Adipocyte (in vitro differentiated cells): ENCODE measurements at regions not wholly inside any gene's neighbourhood (a gene's known extent, or its start where the extent isn't known, plus 50 kb on each side); places are given as distances from the start of the nearest gene placed in this dataset.
"Not testable (repeated sequence)": the region's sequence is repeated elsewhere in the genome, so short reads cannot be mapped to it uniquely, and the experiment has no call there.

Experiments
- DNase-seq: peaks from one replicate; pipeline ENCODE4 v3.0.0-alpha.2; 2015; ENCODE audit warnings: low read depth
- H3K27me3 ChIP-seq: replicated peaks from 2 replicates; pipeline ENCODE4 v1.7.0; 2013; ENCODE audit warnings: mild to moderate bottlenecking, low read length, moderate library complexity; ENCODE audit not compliant: control insufficient read depth, insufficient read depth
- H3K36me3 ChIP-seq: 2 replicates; pipeline ENCODE4 v1.7.0; 2013; ENCODE audit warnings: low read length, mild to moderate bottlenecking, moderate library complexity; ENCODE audit not compliant: control insufficient read depth, insufficient read depth, severe bottlenecking
- H3K4me1 ChIP-seq: 2 replicates; pipeline ENCODE4 v1.7.0; 2013; ENCODE audit warnings: mild to moderate bottlenecking, low read length, moderate library complexity; ENCODE audit not compliant: control insufficient read depth, insufficient read depth
- H3K4me3 ChIP-seq: 2 replicates; pipeline ENCODE4 v1.7.0; 2013; ENCODE audit warnings: mild to moderate bottlenecking, low read length, moderate library complexity
- H3K9ac ChIP-seq: 2 replicates; pipeline ENCODE4 v1.7.0; 2013; ENCODE audit warnings: mild to moderate bottlenecking, low read length, moderate library complexity
- H3K9me3 ChIP-seq: 2 replicates; pipeline ENCODE4 v1.7.0; 2013; ENCODE audit warnings: mild to moderate bottlenecking, low read length, moderate library complexity; ENCODE audit not compliant: control insufficient read depth

DNA sequence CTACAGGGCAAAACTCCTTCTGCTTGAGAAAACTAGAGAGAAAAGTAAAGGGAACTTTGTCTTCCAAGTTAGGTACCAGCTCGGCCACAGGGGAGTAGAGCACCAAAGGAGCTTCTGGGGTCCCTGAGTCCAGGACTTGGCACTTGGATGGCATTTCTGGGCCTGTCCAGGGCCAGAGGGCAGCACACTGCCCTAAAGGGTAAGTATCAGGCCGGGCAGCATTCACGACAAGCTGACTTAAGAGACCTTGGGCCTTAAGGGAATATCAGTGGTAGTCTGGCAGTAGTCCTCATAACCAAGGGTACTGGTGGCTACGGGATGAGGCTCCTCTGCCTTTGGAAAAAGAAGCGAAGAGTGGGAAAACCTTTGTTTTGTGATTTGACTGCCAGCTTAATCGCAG, 632.7 kb downstream of the KLHL13 start:
- Histone ChIP-seq H3K4me3 (no peak overlapping the region), H3K4me1 (no peaks in the 10 kb centered on the region), H3K9me3 (no peaks in the 10 kb centered on the region), H3K9ac (no peak overlapping the region), H3K36me3 (no peaks in the 10 kb centered on the region), H3K27me3 (no peaks in the 10 kb centered on the region)
- DNase-seq = no peak

DNA sequence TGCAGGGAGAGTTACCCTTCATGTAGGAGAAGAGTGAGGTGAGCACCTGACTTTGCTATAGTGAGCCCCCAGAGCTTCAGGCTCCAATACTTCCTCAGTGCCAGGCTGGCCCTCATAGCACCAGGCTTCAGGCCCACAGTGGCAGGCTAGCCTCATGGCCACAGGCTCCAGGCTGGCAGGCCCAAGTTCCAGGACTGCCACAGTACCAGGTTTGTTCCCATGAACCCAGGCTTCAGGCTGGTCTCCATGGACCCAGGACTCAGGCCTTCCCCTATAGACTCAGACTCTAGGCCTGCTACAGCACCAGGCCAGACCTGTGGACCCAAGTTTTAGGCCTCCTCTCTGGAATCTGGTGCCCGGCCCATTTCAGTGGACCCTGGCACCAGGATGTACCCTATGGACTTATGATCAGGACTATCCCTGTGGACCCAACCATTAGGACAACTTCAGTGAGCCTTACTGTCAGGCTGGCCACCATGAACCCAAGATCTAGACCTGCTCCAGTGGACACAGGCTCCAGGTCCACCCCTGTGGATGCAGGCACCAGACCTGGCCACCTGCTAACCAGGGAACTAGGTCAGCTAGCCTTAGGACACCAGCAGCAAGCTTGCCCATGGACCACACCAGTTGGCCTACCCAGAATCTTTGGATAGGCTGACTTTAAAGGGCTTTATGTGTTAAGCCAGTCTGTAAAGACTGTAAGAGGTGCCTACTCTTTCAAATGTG, 658.2 kb downstream of the KLHL13 start:
- H3K9me3 ChIP-seq = peaks cover 20% of the 10 kb centered on the region
- H3K27me3 ChIP-seq = no peaks in the 10 kb centered on the region
- H3K9ac ChIP-seq = no peak overlapping the region
- no peak for DNase-seq
- H3K4me1 ChIP-seq = no peaks in the 10 kb centered on the region
- no peaks in the 10 kb centered on the region for H3K36me3 ChIP-seq
- no peak overlapping the region for H3K4me3 ChIP-seq

DNA sequence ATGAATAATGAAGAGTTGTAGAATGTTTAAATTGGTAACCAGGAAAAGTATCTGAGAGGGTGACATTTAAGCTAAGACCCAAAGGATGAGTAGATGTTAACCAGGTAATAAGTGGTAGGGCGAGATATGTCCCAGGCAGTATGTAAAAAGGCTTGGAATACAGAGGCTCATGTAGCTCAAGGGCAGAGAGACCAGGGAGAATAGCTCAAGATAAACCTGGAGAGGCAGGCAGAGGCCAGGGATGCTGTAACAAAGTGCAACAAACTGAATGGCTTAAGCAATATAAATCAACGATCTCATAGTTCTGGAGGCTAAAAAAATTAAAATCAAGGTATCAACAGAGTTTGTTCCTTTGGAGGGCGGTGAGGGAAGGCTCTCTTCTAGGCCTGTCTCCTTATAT, 660.8 kb downstream of the KLHL13 start:
- no peaks in the 10 kb centered on the region for H3K36me3 ChIP-seq
- peaks cover 11% of the 10 kb centered on the region for H3K9me3 ChIP-seq
- no peaks in the 10 kb centered on the region for H3K4me1 ChIP-seq
- DNase-seq = no peak
- no peak overlapping the region for H3K9ac ChIP-seq
- H3K4me3 ChIP-seq = no peak overlapping the region
- no peaks in the 10 kb centered on the region for H3K27me3 ChIP-seq

DNA sequence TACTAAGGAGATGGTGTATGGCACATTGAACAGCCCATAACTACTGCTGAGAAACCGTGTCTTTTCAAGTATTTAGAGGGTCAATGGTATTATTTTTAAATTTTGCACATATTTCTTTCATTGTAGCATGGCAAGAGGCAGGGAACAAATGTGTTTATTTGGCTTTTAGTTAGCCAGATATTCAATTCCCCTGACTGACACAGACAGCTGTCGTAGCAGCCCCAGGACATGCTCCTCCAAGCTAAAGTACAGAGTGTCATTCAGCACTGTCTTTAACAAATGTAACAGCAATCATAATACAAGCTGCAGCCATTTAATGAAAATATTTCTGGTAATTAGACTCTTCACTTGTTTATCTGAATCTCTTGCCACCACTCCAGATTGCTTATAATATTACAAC, 687.1 kb downstream of the KLHL13 start:
- no peaks in the 10 kb centered on the region for H3K36me3 ChIP-seq
- no peak for DNase-seq

DNA sequence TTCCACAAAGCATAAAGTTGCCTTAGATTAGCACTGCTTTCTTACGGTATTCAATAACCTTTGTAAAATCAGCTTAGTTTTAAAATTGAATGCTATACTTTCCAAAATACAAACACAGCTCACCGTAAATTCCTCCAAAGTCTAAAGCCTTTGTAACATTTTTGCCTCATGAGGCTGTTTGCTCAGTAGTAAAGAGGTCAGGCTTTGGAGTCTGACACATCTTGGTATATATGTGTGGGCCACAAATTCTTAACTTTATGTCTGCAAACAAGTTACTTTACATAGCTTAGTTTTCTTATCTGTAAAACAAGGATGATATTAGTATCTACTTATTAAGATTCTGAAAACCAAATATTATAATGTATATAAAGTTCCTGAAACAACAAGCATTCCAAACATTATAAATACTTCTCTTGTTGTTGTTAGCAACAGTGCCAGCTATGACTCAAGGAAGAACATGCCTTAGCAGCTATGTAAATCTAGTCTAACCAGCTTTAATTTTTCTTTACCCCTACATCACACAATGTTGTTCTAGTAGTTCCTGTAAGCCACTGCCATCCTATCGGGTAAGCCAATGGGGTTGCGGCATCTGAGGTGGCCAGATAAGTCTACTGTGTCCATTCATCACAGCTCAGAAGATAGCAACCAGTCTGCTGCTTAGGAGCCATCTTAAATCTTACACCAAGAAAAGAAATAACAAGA, 709.0 kb downstream of the KLHL13 start:
- Histone ChIP-seq H3K4me1 (no peaks in the 10 kb centered on the region), H3K27me3 (no peaks in the 10 kb centered on the region), H3K4me3 (no peak overlapping the region), H3K36me3 (no peaks in the 10 kb centered on the region), H3K9ac (no peak overlapping the region), H3K9me3 (peaks cover 5% of the 10 kb centered on the region)
- DNase-seq = no peak

More for the DNA sequence above, 687.1 kb downstream of the KLHL13 start:
- Histone ChIP-seq H3K9ac (no peak overlapping the region), H3K4me3 (no peak overlapping the region), H3K9me3 (no peaks in the 10 kb centered on the region), H3K27me3 (no peaks in the 10 kb centered on the region), H3K4me1 (no peaks in the 10 kb centered on the region)

DNA sequence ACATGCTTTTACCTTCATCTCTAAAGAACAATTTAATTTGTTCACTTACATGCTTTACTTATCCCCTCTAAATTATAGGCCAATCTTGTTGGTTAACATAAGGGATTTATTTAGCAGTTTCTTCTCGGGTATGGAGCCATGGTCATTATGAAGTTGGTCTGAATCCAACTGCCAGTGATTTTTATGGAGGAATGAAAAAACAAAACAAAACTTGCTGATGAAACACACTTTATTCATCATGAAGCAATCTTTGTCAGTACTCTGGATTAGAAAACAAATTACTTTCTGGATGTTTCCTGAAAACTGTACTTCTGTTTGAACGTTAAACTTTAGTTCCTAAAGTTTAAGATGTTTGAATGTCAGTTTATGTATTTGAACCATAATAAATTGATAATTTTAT, 715.8 kb downstream of the KLHL13 start:
- no peak overlapping the region for H3K4me3 ChIP-seq
- H3K9me3 ChIP-seq = no peaks in the 10 kb centered on the region
- H3K36me3 ChIP-seq = no peaks in the 10 kb centered on the region
- no peak for DNase-seq
- H3K9ac ChIP-seq = no peak overlapping the region
- H3K4me1 ChIP-seq = no peaks in the 10 kb centered on the region
- H3K27me3 ChIP-seq = no peaks in the 10 kb centered on the region

DNA sequence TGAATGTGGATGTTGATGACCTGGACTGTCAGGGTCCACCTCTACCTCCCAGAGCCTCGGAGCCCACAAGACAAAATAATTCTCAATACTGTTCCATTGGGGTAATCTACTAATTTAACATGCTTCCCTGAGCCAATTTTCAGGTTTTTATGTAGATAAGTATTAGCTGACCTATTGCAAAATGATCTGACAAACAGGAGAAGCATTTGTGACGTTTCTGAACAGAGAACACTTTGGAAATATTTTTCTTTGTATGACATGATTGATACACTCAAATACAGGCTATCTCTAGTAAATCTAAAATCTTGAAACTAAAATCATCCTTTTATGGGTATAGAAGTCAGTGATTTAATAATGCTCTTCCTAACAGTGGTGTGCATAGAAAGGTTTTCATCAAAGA, 716.6 kb downstream of the KLHL13 start:
- Histone ChIP-seq H3K4me3 (no peak overlapping the region), H3K36me3 (no peaks in the 10 kb centered on the region), H3K9ac (no peak overlapping the region), H3K4me1 (no peaks in the 10 kb centered on the region), H3K9me3 (no peaks in the 10 kb centered on the region), H3K27me3 (no peaks in the 10 kb centered on the region)
- no peak for DNase-seq

DNA sequence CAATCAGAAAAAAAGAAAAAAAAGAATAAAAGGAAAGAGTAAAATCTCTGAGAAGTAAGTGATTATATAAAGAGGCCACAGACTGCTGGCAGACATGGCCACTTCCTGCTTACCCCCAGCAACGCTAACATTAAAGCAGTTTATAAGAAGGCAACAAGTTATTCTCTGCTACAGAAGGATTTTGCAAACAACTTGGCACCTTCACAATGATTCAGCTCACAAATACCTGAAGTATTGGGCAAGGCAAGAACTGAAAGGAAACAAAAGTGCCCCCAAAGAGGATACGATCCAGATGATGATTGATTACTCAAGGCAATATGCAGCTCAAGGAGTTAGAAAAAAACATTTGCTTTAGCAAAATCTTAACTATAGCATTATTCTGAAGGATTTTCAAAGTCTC, 718.8 kb downstream of the KLHL13 start:
- H3K4me3 ChIP-seq = no peak overlapping the region
- H3K4me1 ChIP-seq = no peaks in the 10 kb centered on the region
- H3K27me3 ChIP-seq = no peaks in the 10 kb centered on the region
- no peaks in the 10 kb centered on the region for H3K9me3 ChIP-seq
- no peaks in the 10 kb centered on the region for H3K36me3 ChIP-seq
- H3K9ac ChIP-seq = no peak overlapping the region
- no peak for DNase-seq

DNA sequence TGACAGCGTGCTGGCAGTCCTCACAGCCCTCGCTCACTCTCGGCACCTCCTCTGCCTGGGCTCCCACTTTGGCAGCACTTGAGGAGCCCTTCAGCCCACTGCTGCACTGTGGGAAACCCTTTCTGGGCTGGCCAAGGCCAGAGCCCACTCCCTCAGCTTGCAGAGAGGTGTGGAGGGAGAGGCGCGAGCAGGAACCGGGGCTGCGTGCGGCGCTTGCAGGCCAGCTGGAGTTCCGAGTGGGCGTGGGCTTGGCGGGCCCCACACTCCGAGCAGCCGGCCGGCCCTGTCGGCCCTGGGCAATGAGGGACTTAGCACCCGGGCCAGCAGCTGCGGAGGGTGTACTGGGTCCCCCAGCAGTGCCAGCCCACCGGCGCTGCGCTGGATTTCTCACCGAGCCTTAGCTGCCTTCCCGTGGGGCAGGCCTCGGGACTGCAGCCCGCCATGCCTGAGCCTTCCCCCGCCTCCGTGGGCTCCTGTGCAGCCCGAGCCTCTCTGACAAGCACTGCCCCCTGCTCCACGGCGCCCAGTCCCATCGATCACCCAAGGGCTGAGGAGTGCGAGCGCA, 722.0 kb downstream of the KLHL13 start:
- not testable (repeated sequence) for H3K4me1 ChIP-seq, H3K27me3 ChIP-seq

DNA sequence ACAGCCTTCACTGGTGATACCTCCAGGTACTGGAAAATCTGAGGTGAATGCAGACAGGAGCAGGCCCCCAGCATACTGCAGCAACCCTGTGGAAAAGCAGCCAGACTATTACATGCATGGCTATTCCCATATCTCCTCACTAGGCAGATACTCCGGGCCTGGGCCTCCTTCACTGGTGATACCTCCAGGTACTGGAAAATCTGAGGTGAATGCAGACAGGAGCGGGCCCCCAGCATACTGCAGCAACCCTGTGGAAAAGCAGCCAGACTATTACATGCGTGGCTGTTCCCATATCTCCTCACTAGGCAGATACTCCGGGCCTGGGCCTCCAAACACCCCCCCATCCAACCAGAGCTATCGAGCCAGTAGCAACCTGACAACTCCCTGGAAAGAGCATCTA, 724.2 kb downstream of the KLHL13 start:
- not testable (repeated sequence) for H3K9me3 ChIP-seq, H3K9ac ChIP-seq, H3K4me3 ChIP-seq

More for the DNA sequence above, 722.0 kb downstream of the KLHL13 start:
- not testable (repeated sequence) for H3K9ac ChIP-seq, H3K36me3 ChIP-seq, H3K4me3 ChIP-seq, DNase-seq, H3K9me3 ChIP-seq

DNA sequence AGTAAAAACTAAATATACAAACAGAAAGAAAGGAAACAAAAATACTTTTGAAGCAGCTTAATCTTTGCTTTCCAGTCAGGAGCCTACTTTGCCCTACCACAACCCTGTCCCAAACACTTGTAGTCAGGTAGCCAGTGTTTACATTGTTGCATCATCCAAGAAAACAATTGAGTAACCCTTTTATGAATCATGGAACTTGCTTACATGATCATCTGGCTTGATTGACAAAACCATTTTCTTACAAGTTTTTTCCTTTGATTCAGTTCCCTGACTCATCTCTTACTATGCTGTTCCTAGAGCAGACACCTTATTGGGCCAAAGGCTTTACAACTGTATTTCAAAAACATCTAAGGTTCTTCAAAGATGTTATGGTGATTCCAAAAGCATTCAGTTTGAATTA, 740.1 kb downstream of the KLHL13 start:
- H3K4me3 ChIP-seq = no peak overlapping the region
- H3K9ac ChIP-seq = no peak overlapping the region
- H3K4me1 ChIP-seq = no peaks in the 10 kb centered on the region
- peaks cover 3% of the 10 kb centered on the region for H3K27me3 ChIP-seq
- H3K9me3 ChIP-seq = no peaks in the 10 kb centered on the region
- DNase-seq = no peak
- no peaks in the 10 kb centered on the region for H3K36me3 ChIP-seq

More for the DNA sequence above, 724.2 kb downstream of the KLHL13 start:
- H3K36me3 ChIP-seq, H3K4me1 ChIP-seq, DNase-seq, H3K27me3 ChIP-seq: not testable (repeated sequence)
